IMR-90 (cell line): ENCODE measurements at regions not wholly inside any gene's neighbourhood (a gene's known extent, or its start where the extent isn't known, plus 50 kb on each side); places are given as distances from the start of the nearest gene placed in this dataset.

ENCODE experiments used
- ATAC-seq: fragments of 200-7000 bp; cut with Tn5 transposase; 2 replicates; pipeline ENCODE4 v1.9.1; 2020; ENCODE audit warnings: low read depth, mild to moderate bottlenecking, moderate library complexity
- BruUV-seq: library from RNA; stranded (reverse); fragments of 400-500 nt; replicated peaks from 2 replicates; lab custom pipeline; 2021; lab: Mats Ljungman, UMichigan
- CTCF ChIA-PET: fragments of 300-600 bp; formaldehyde crosslinking; extraction: SDS; loops from one replicate; lab custom pipeline; 2021; ENCODE audit warnings: antibody characterized with exemption; lab: Yijun Ruan, JAX
- POLR2A ChIA-PET: fragments of 300-600 bp; sonication (Branson Sonifier 250); formaldehyde crosslinking; loops from one replicate; lab custom pipeline; 2022; ENCODE audit warnings: antibody characterized with exemption; ENCODE audit not compliant: unreplicated experiment; lab: Charles Lee
- DNase-seq: peaks from one replicate; pipeline ENCODE4 v3.0.0; 2013
- H2AFZ ChIP-seq: replicated peaks from 2 replicates; pipeline ENCODE3; 2013; ENCODE audit warnings: low read length, mild to moderate bottlenecking; ENCODE audit not compliant: poor library complexity
- H2AK5ac ChIP-seq: 2 replicates; pipeline ENCODE4 v1.6.1; 2013; ENCODE audit warnings: low read depth, low read length, inconsistent platforms
- H2AK9ac ChIP-seq: replicated peaks from 2 replicates; pipeline ENCODE3; 2013; ENCODE audit warnings: mild to moderate bottlenecking, low read depth, low read length, moderate library complexity; ENCODE audit not compliant: poor library complexity
- H2BK120ac ChIP-seq: 2 replicates; pipeline ENCODE4 v1.6.1; 2013; ENCODE audit warnings: low read depth, low read length, inconsistent platforms
- H2BK15ac ChIP-seq: 3 replicates; pipeline ENCODE4 v1.6.1; 2013; ENCODE audit warnings: low read depth, low read length, inconsistent platforms
- H2BK20ac ChIP-seq: 2 replicates; pipeline ENCODE4 v1.6.1; 2013; ENCODE audit warnings: low read depth, mild to moderate bottlenecking, inconsistent platforms, low read length, moderate library complexity
- H2BK5ac ChIP-seq: 2 replicates; pipeline ENCODE4 v1.6.1; 2013; ENCODE audit warnings: mild to moderate bottlenecking, low read depth, low read length, inconsistent platforms; ENCODE audit not compliant: poor library complexity, severe bottlenecking
- H3K14ac ChIP-seq: replicated peaks from 2 replicates; pipeline ENCODE4 v1.6.1; 2013; ENCODE audit warnings: low read depth, low read length, inconsistent platforms
- H3K18ac ChIP-seq: 2 replicates; pipeline ENCODE4 v1.6.1; 2013; ENCODE audit warnings: low read depth, low read length, control low read depth
- H3K23ac ChIP-seq: 2 replicates; pipeline ENCODE4 v1.6.1; 2013; ENCODE audit warnings: low read depth, low read length, inconsistent platforms
- H3K27ac ChIP-seq: 2 replicates; pipeline ENCODE4 v1.5.1; 2013; ENCODE audit warnings: mild to moderate bottlenecking, control low read depth, low read length; ENCODE audit not compliant: insufficient read depth
- H3K27me3 ChIP-seq: 2 replicates; pipeline ENCODE4 v1.6.1; 2013; ENCODE audit warnings: low read length; ENCODE audit not compliant: control insufficient read depth, insufficient read depth
- H3K36me3 ChIP-seq: 2 replicates; pipeline ENCODE4 v1.6.1; 2013; ENCODE audit warnings: low read length, mixed read lengths; ENCODE audit not compliant: control insufficient read depth, insufficient read depth
- H3K4ac ChIP-seq: 2 replicates; pipeline ENCODE4 v1.6.1; 2013; ENCODE audit warnings: low read depth, low read length, inconsistent platforms
- H3K4me1 ChIP-seq: 2 replicates; pipeline ENCODE4 v1.6.1; 2013; ENCODE audit warnings: low read length, mixed read lengths; ENCODE audit not compliant: control insufficient read depth, insufficient read depth
- H3K4me2 ChIP-seq: 2 replicates; pipeline ENCODE4 v1.6.1; 2013; ENCODE audit warnings: low read depth, mild to moderate bottlenecking, control low read depth, low read length, moderate library complexity
- H3K4me3 ChIP-seq: 2 replicates; pipeline ENCODE4 v1.5.1; 2013; ENCODE audit warnings: low read depth, mild to moderate bottlenecking, control low read depth, low read length, moderate library complexity; ENCODE audit not compliant: insufficient read depth
- H3K56ac ChIP-seq: 2 replicates; pipeline ENCODE4 v1.6.1; 2013; ENCODE audit warnings: low read length, inconsistent platforms; ENCODE audit not compliant: insufficient read depth; ENCODE audit errors: extremely low read depth
- H3K79me1 ChIP-seq, 2 experiments: 2 replicates each; pipeline ENCODE4 v1.6.1; 2013; ENCODE audit warnings: low read length in 2 of 2, inconsistent platforms in 1 of 2, low read depth in 1 of 2
- H3K9ac ChIP-seq: 2 replicates; pipeline ENCODE4 v1.6.1; 2013; ENCODE audit warnings: low read depth, low read length, control low read depth
- H3K9me1 ChIP-seq: 2 replicates; pipeline ENCODE4 v1.6.1; 2013; ENCODE audit warnings: low read length, inconsistent platforms; ENCODE audit not compliant: insufficient read depth
- H3K9me3 ChIP-seq: 2 replicates; pipeline ENCODE4 v1.6.1; 2013; ENCODE audit warnings: low read length; ENCODE audit not compliant: control insufficient read depth, insufficient read depth
- H4K20me1 ChIP-seq: 2 replicates; pipeline ENCODE4 v1.6.1; 2013; ENCODE audit warnings: low read length, inconsistent platforms; ENCODE audit not compliant: insufficient read depth
- H4K5ac ChIP-seq: 2 replicates; pipeline ENCODE4 v1.6.1; 2013; ENCODE audit warnings: mild to moderate bottlenecking, low read depth, low read length, control low read depth
- H4K8ac ChIP-seq, 2 experiments: 2 replicates each; pipeline ENCODE4 v1.6.1; 2013; ENCODE audit warnings: low read depth in 2 of 2, low read length in 2 of 2, control low read depth in 1 of 2, inconsistent platforms in 1 of 2
- H4K91ac ChIP-seq: 2 replicates; pipeline ENCODE4 v1.6.1; 2013; ENCODE audit warnings: low read depth, low read length, inconsistent platforms; ENCODE audit not compliant: insufficient read depth
- BHLHE40 ChIP-seq: fragments of 150-350 bp; IDR thresholded peaks from 2 replicates; pipeline ENCODE4 v1.6.1; 2016; ENCODE audit warnings: mild to moderate bottlenecking, low read depth, low read length
- WGBS, 2 experiments: methylation state at CpG; one replicate each; pipeline versions ENCODE4 v1.1.5 to v1.1.7; 2013; ENCODE audit warnings: missing lambda C conversion rate in 2 of 2; ENCODE audit not compliant: insufficient read length in 1 of 2; ENCODE audit errors: extremely low coverage in 2 of 2; 5-methylcytosine and 5-hydroxymethylcytosine counted together
- dilution Hi-C: fragments of 300-500 bp; cut with HindIII; formaldehyde crosslinking; loops from one replicate; pipeline ENCODE4 v1.14.3; 2018; ENCODE audit warnings: low sequenced_read_pairs; ENCODE audit not compliant: unreplicated experiment
- in situ Hi-C: fragments of 300-500 bp; cut with MboI; formaldehyde crosslinking; loops from 3 replicates; pipeline ENCODE4 v1.14.3; 2019; ENCODE audit warnings: low sequenced_read_pairs, inconsistent platforms, mixed read lengths
- intact Hi-C: fragments of 100-400 bp; cut with micrococcal nuclease; formaldehyde crosslinking; loops from 2 replicates; pipeline ENCODE4 v1.10.0; 2022

- no peak overlapping the region for H3K56ac ChIP-seq
- in situ Hi-C loops, result no loop called here
- H4K20me1 ChIP-seq, result no peaks in the 10 kb centered on the region
- no peak for TF ChIP-seq BHLHE40
- no peak overlapping the region for H2BK5ac ChIP-seq
- no peak overlapping the region for H2BK15ac ChIP-seq
- H3K9ac ChIP-seq, result no peak overlapping the region
- H3K27me3 ChIP-seq, result no peaks in the 10 kb centered on the region
- H4K91ac ChIP-seq, result no peak overlapping the region
- H3K36me3 ChIP-seq, result no peaks in the 10 kb centered on the region
- DNase-seq (no peak), ATAC-seq (no peak)
- no peaks in the 10 kb centered on the region for H3K79me1 ChIP-seq
- no peak overlapping the region for H4K8ac ChIP-seq
- no peak overlapping the region for H3K18ac ChIP-seq
- ChIA-PET CTCF (no interaction called here), POLR2A (no interaction called here)
- H3K14ac ChIP-seq, result no peak overlapping the region
- no peak overlapping the region for H2BK20ac ChIP-seq
- WGBS, 2 experiments, result no CpG with 5 or more reads among the region's 2 CpGs
- no peaks in the 10 kb centered on the region for H3K4me1 ChIP-seq
- no peak overlapping the region for H3K27ac ChIP-seq
- H2AK5ac ChIP-seq, result no peak overlapping the region
- no peak overlapping the region for H3K4me3 ChIP-seq
- H3K9me1 ChIP-seq, result no peaks in the 10 kb centered on the region
- H3K23ac ChIP-seq, result no peak overlapping the region
- intact Hi-C loops, result no loop called here
- peaks cover 4% of the 10 kb centered on the region for H3K9me3 ChIP-seq
- no peak overlapping the region for H3K4me2 ChIP-seq
- no peak overlapping the region for H2AK9ac ChIP-seq
- H4K5ac ChIP-seq, result no peak overlapping the region
- no peak overlapping the region for H2AFZ ChIP-seq
- no TSS peak for BruUV-seq
- H2BK120ac ChIP-seq, result no peak overlapping the region
- no peak overlapping the region for H3K4ac ChIP-seq
- dilution Hi-C loops, result no loop called here
These were observed 571.6 kb downstream of the HS3ST4 start for GRCh38 chr16:26263406-26263805.
